Left ventricle myocardium inferior (tissue), 1 donor: ENCODE measurements at regions not wholly inside any gene's neighbourhood (a gene's known extent, or its start where the extent isn't known, plus 50 kb on each side); places are given as distances from the start of the nearest gene placed in this dataset.

ENCODE experiments used
- DNase-seq: peaks from one replicate; pipeline ENCODE4 v3.0.0-alpha.2; 2020
- H3K27ac ChIP-seq: fragments of 200-600 bp; replicated peaks from 2 replicates; pipeline ENCODE4 v1.8.0; 2021
- H3K27me3 ChIP-seq: fragments of 200-600 bp; 2 replicates; pipeline ENCODE4 v1.8.0; 2021; ENCODE audit warnings: low read depth
- H3K36me3 ChIP-seq: fragments of 200-600 bp; 2 replicates; pipeline ENCODE4 v1.8.0; 2021
- H3K4me1 ChIP-seq: fragments of 200-600 bp; 2 replicates; pipeline ENCODE4 v1.8.0; 2021
- H3K4me3 ChIP-seq: fragments of 200-600 bp; 2 replicates; pipeline ENCODE4 v1.8.0; 2021; ENCODE audit warnings: mild to moderate bottlenecking, moderate library complexity
- H3K9me3 ChIP-seq: fragments of 200-600 bp; replicated peaks from 2 replicates; pipeline ENCODE4 v1.8.0; 2021
- CTCF ChIP-seq: fragments of 200-600 bp; IDR thresholded peaks from 2 replicates; pipeline ENCODE4 v1.8.0; 2021; ENCODE audit warnings: antibody characterized with exemption, mild to moderate bottlenecking, borderline replicate concordance
- intact Hi-C: fragments of 100-400 bp; cut with micrococcal nuclease; formaldehyde crosslinking; loops from one replicate; pipeline ENCODE4 v1.11.0; 2022
- donor health status: DM: no; HTN: yes; CAD: no; lungs with severe emphysema.

- Histone ChIP-seq H3K4me3 (no peak overlapping the region), H3K9me3 (no peaks in the 10 kb centered on the region), H3K36me3 (no peaks in the 10 kb centered on the region), H3K27ac (no peak overlapping the region), H3K27me3 (peaks cover 13% of the 10 kb centered on the region), H3K4me1 (peaks cover 6% of the 10 kb centered on the region)
- no peak for TF ChIP-seq CTCF
- DNase-seq, result no peak
- intact Hi-C loops, result loop anchor here (10.0 kb wide), 1 partner anchor 935 kb away; no protein-coding TSS in a partner anchor
Observed at GRCh38 chrX:2589186-2590020, 88.6 kb upstream of the DHRSX start.

GRCh38 chrX:2588049-2588448, 87.3 kb upstream of the DHRSX start:
- Histone ChIP-seq H3K36me3 (no peaks in the 10 kb centered on the region), H3K9me3 (no peaks in the 10 kb centered on the region), H3K4me1 (peaks cover 15% of the 10 kb centered on the region), H3K27me3 (peaks cover 25% of the 10 kb centered on the region), H3K4me3 (no peak overlapping the region), H3K27ac (no peak overlapping the region)
- TF ChIP-seq CTCF, result no peak
- no peak for DNase-seq
- intact Hi-C loops, result loop anchor here (10.0 kb wide), 1 partner anchor 933 kb away; no protein-coding TSS in a partner anchor

- Histone ChIP-seq H3K27me3 (peaks cover 34% of the 10 kb centered on the region), H3K27ac (no peak overlapping the region)
- intact Hi-C loops, result loop anchor here (10.0 kb wide), 1 partner anchor 932 kb away; no protein-coding TSS in a partner anchor
Observed at GRCh38 chrX:2587146-2587545, 86.4 kb upstream of the DHRSX start.

GRCh38 chrX:2585158-2585470, 84.3 kb upstream of the DHRSX start:
- intact Hi-C loops, result loop anchor here (10.0 kb wide), 1 partner anchor 930 kb away; no protein-coding TSS in a partner anchor
- no peak for TF ChIP-seq CTCF
- Histone ChIP-seq H3K27me3 (peaks cover 54% of the 10 kb centered on the region), H3K9me3 (no peaks in the 10 kb centered on the region), H3K4me3 (no peak overlapping the region), H3K27ac (no peak overlapping the region), H3K36me3 (no peaks in the 10 kb centered on the region), H3K4me1 (peaks cover 20% of the 10 kb centered on the region)
- no peak for DNase-seq

More at GRCh38 chrX:2587146-2587545, 86.4 kb upstream of the DHRSX start:
- Histone ChIP-seq H3K4me3 (no peak overlapping the region), H3K9me3 (no peaks in the 10 kb centered on the region), H3K36me3 (no peaks in the 10 kb centered on the region), H3K4me1 (peaks cover 20% of the 10 kb centered on the region)
- DNase-seq, result no peak
- TF ChIP-seq CTCF, result no peak

GRCh38 chrX:2584251-2585157, 83.7 kb upstream of the DHRSX start:
- Histone ChIP-seq H3K4me3 (peak overlapping the region; percentile 33), H3K27ac (no peak overlapping the region)

More at GRCh38 chrX:2584251-2585157, 83.7 kb upstream of the DHRSX start:
- Histone ChIP-seq H3K36me3 (no peaks in the 10 kb centered on the region), H3K9me3 (no peaks in the 10 kb centered on the region), H3K4me1 (peaks cover 20% of the 10 kb centered on the region), H3K27me3 (peaks cover 60% of the 10 kb centered on the region)
- intact Hi-C loops, result loop anchor here (10.0 kb wide), 1 partner anchor 930 kb away; no protein-coding TSS in a partner anchor
- no peak for DNase-seq
- no peak for TF ChIP-seq CTCF
